AG04449 (cell line): ENCODE measurements at regions not wholly inside any gene's neighbourhood (a gene's known extent, or its start where the extent isn't known, plus 50 kb on each side); places are given as distances from the start of the nearest gene placed in this dataset.
A peak's percentile ranks its signal among the peaks of the same experiment; 100 is the strongest.

ENCODE experiments used
- CTCF ChIA-PET: fragments of 350-600 bp; formaldehyde crosslinking; extraction: SDS; loops from one replicate; lab custom pipeline; 2021; ENCODE audit warnings: antibody characterized with exemption; lab: Yijun Ruan, JAX
- POLR2A ChIA-PET: fragments of 400-600, 350-600 bp; formaldehyde crosslinking; extraction: SDS; loops from one replicate; lab custom pipeline; 2020; ENCODE audit warnings: antibody characterized with exemption, inconsistent platforms; lab: Yijun Ruan, JAX
- DNase-seq: peaks from one replicate; pipeline ENCODE4 v3.0.0-alpha.2; 2010; ENCODE audit warnings: low read depth, low spot score
- H3K4me3 ChIP-seq: 2 replicates; pipeline ENCODE4 v1.5.1; 2011; ENCODE audit warnings: low read depth, mild to moderate bottlenecking, control low read depth, low read length
- TF ChIP-seq, protein P1 (sequence below): IDR thresholded peaks from one replicate; pipeline ENCODE4 v1.5.1; 2011; ENCODE audit warnings: mild to moderate bottlenecking, moderate library complexity, low read length, control low read depth, inconsistent platforms; ENCODE audit not compliant: insufficient read depth; ENCODE audit errors: missing control alignments

DNA sequence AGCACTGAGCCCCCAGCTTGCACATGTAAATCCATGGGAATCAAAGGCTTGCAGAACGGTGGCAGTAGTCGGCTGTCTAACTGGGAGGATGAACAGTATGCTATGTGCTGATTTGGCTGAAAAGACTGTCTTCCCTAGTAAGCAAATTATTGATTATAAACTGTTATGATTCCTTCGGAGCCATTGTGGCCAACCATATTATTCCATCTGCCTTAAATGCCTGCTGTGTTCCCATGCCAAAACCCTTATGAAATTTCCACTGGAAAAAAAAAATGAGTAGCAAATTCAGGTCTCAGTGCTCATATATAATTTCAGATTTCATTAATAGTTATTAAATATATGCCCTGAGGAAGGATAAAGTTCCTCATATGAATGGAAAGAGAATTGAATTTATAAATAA is 132.7 kb upstream of the MID1 start:
- DNase-seq: no peak
- TF ChIP-seq, protein P1, sequence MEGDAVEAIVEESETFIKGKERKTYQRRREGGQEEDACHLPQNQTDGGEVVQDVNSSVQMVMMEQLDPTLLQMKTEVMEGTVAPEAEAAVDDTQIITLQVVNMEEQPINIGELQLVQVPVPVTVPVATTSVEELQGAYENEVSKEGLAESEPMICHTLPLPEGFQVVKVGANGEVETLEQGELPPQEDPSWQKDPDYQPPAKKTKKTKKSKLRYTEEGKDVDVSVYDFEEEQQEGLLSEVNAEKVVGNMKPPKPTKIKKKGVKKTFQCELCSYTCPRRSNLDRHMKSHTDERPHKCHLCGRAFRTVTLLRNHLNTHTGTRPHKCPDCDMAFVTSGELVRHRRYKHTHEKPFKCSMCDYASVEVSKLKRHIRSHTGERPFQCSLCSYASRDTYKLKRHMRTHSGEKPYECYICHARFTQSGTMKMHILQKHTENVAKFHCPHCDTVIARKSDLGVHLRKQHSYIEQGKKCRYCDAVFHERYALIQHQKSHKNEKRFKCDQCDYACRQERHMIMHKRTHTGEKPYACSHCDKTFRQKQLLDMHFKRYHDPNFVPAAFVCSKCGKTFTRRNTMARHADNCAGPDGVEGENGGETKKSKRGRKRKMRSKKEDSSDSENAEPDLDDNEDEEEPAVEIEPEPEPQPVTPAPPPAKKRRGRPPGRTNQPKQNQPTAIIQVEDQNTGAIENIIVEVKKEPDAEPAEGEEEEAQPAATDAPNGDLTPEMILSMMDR: no peak
- POLR2A ChIA-PET: no interaction called here
- H3K4me3 ChIP-seq: no peak overlapping the region
- CTCF ChIA-PET: no interaction called here

DNA sequence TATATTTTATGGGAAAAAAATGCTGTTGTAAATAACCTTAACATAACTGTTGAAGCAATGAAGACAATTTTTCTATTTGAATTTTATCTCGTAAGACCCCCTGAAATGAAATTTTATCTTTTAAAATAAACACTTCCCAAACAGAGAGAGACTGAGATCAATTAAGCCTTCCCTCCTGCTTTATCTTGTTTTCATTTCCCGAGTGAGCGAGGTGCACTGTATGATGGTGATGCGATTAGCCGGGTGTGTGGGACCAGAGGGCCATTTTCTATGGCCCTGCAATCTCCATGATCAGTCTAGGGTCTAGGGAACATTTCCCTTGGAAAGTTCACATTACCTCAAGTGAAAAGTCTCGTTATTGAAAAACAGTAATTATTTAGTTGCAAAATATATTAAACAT is 134.1 kb upstream of the MID1 start:
- no peak overlapping the region for H3K4me3 ChIP-seq
- POLR2A ChIA-PET: no interaction called here
- CTCF ChIA-PET: no interaction called here
- no peak for DNase-seq
- TF ChIP-seq, protein P1: no peak

DNA sequence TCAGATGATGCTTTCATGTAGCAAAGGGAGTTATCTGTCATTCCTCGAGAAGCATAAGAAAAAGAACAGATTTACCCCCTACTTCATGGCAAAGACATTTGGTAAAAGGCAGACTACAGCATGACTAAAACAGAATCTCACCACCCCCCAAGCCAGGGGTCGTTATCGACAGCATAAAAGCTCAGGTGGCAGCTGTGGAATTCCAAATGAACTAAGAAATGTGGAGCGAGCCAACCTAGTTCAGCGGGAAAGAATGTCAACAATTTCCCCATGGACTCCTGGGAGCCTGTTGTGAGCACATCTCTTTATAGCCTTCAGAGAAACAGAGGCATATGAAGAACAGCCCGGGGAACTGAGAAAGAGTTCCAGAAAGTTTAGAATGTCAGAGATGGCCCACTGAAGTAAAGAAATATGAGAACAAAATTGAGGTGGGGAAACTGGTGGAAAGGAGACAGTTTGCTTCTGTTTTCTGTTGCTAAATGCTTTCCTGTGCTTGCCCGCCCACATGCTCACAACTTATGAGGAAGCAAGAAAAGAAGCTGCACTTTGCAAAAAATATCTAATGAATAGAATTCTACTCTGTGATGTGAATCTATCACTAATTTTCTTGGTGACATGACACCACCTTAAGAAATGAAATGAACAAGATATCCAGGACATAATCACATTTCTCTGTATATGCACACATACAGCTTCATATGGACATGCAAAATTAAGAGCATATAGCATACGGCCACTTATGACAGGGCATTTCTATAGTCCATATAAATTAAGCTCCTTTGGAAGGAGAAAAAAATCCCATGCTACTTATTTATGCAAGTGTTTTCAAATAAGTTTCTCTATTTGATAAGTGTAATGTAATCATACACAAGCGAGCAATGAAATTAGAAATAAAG is 135.3 kb upstream of the MID1 start:
- POLR2A ChIA-PET: no interaction called here
- TF ChIP-seq, protein P1: no peak
- CTCF ChIA-PET: interaction anchor here (0.7 to 2.5 kb wide), 5 partner anchors 8 to 346 kb away, joined by 3 to 20 read pairs (median 3); no protein-coding TSS in a partner anchor
- DNase-seq: peak; percentile 31
- H3K4me3 ChIP-seq: no peak overlapping the region

DNA sequence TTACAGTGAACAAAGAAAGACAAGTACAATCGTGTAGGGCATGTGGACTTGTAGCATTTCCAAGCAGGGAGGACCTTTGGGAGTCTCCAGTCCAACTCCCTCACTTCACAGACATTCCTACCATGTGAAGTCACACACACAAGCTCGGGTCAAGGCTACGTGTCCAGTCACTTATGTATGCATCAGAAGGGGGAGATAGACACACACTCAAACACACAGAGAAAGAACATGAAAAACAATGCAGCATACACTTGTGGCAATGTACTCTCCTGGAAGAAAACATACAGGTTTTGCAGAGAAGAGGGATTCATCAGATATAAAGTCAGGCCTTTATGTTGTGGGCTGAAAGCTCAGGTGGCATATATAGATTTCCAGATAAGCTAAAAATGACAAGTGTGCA is 136.1 kb upstream of the MID1 start:
- DNase-seq: peak; percentile 65
- H3K4me3 ChIP-seq: no peak overlapping the region
- POLR2A ChIA-PET: no interaction called here
- TF ChIP-seq, protein P1: no peak
- CTCF ChIA-PET: interaction anchor here (0.7 to 2.5 kb wide), 6 partner anchors 8 to 345 kb away, joined by 3 to 20 read pairs (median 3); no protein-coding TSS in a partner anchor

DNA sequence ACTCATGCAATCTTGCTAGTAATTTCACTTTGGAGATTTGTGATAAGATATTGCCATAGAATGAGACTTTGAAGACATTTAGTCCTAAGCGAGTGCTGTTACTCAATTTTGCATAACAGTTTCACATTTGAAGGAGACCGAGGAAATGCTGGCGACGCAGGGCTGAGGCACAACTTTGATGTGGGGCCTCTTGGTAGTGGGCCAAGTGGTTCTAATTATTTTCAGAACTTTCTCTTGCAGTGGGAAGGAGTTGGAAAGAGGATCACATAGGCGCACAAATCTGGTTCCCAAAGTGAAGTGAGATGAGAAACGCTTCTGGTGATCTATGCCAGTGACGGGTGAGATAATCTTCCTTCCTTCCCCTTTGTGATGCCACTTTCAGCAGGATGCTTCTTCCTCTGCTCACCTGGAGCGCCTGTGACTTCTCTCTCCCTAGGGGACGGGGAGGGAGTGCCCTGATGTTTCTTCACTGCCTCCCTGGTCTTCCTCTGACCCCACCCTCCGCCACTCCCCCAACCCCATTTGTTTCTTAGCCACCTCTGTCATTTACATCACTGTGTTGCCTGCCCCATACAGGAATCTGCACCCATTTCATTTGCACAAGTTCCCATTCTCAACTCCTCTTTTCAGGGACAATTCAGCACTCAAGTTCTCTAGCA is 138.9 kb upstream of the MID1 start:
- ChIA-PET POLR2A (no interaction called here), CTCF (interaction anchor here (0.9 kb wide), 1 partner anchor 10 kb away, joined by 4 read pairs; no protein-coding TSS in a partner anchor)
- H3K4me3 ChIP-seq: no peak overlapping the region
- TF ChIP-seq, protein P1: no peak
- DNase-seq: no peak

DNA sequence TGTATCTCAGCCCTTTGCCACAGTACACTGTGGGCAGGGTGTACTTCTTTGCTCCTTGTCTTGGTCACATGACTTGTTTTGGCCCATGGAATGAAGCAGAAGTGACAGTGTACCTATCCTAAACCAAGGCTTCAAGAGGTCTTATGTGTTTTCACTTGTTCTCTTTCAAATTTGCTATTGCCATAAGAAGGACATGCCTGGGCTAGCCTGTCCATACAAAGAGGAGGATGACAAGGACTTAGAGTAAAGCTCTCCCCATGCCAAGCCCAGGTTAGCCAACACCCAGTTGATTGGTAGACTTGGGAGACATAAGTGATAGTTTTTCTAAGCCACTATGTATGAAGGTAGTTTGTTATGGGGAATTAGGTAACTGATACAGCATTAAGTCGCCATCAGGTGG is 141.1 kb upstream of the MID1 start:
- TF ChIP-seq, protein P1: no peak
- H3K4me3 ChIP-seq: no peak overlapping the region
- POLR2A ChIA-PET: no interaction called here
- CTCF ChIA-PET: interaction anchor here (1.0 kb wide), 1 partner anchor 340 kb away, joined by 3 read pairs; no protein-coding TSS in a partner anchor
- DNase-seq: no peak
